ENCODE measurements at regions not wholly inside any gene's neighbourhood (a gene's known extent, or its start where the extent isn't known, plus 50 kb on each side); places are given as distances from the start of the nearest gene placed in this dataset.

DNA sequence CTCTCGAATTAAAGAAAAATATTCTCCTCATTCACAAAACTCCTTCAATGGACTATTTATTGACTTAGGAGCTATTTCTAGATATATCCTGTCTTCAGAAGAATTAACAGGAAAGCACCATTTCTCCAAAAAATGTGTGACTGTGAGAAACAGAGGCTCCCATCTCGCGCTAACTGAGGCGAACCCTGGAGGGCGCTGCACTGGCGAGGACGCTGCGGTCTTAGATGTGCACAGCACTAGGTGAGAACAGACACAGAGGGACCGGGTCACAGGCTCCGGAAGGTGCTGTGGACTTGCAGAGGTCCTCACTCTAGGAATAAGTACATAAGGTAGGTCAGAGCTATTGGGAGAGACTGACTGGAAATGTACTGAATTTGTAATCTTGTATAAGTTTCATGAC lies 229.7 kb upstream of the SLC35G4 start:
- Histone ChIP-seq H3K4me3 (ENCODE audit: low read length in 2 of 2) (no peak overlapping the region), H3K36me3 (ENCODE audit: insufficient read depth, low read length) (no peaks in the 10 kb centered on the region), H3K27me3 (ENCODE audit: insufficient read depth, low read length) (no peaks in the 10 kb centered on the region), H3K9me3 (ENCODE audit: control insufficient read depth in 1 of 2, low read length in 2 of 2) (no peaks in the 10 kb centered on the region), H3K4me1 (ENCODE audit: insufficient read depth, low read length) (no peaks in the 10 kb centered on the region), H3K27ac (ENCODE audit: low read depth, low read length) (no peak overlapping the region)
- peaks cover 0 to 1% (median 0%) of the 10 kb centered on the region in 4 donors for H3K4me1 Mint-ChIP-seq
- peaks cover 0 to 4% (median 0%) of the 10 kb centered on the region in 8 donors for H3K9me3 Mint-ChIP-seq
- peaks cover 0 to 3% of the 10 kb centered on the region in 2 donors for H3K27me3 Mint-ChIP-seq
- no peaks in the 10 kb centered on the region for H3K36me3 Mint-ChIP-seq
- no peak for DNase-seq
- POLR2A ChIA-PET (ENCODE audit: partially characterized antibody) = no interaction called here
- no peak overlapping the region for H3K27ac Mint-ChIP-seq
- H3K4me3 Mint-ChIP-seq = no peak overlapping the region
- CTCF ChIA-PET (ENCODE audit: partially characterized antibody) = no interaction called here
- intact Hi-C loops (cut with micrococcal nuclease) = no loop called here

DNA sequence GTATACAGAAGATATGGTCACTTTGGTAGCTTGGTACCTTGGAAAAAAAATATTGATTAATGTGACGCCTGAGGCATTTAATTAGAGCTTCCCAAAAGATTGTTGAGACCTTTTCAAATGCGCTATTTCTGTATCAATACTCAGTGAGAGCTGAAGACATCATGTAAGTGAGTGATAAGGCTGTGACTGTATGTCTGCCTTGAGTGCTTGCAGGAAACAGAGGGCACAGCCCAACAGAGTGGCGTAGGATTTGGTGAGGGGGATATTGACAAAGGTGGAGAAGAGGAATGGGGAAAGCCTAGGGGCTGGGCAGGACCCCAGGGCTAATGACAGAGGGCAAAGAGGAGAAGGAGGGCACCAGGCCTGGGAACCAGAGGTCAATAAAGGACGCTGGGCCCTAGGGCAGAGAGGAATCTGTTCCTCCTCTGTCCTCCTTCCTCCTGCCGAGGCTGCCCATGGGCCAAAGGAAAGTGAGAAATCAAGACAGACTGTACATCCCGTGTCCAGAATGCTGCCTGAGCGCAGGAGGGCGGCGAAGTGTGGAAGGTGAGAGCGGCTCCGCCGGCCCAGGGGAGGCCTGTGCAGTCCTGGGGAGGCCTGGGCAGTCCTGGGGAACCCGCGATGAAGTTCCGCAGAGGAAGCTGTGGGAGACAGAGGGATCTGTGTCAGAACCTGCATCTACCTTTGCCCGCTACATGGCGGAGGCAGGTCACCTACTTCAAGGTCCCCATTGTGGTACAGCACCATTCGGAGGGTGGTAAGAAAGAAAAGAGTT lies 228.6 kb upstream of the PIEZO2 start:
- POLR2A ChIA-PET (ENCODE audit: partially characterized antibody) = no interaction called here
- no peaks in the 10 kb centered on the region for H3K36me3 Mint-ChIP-seq

DNA sequence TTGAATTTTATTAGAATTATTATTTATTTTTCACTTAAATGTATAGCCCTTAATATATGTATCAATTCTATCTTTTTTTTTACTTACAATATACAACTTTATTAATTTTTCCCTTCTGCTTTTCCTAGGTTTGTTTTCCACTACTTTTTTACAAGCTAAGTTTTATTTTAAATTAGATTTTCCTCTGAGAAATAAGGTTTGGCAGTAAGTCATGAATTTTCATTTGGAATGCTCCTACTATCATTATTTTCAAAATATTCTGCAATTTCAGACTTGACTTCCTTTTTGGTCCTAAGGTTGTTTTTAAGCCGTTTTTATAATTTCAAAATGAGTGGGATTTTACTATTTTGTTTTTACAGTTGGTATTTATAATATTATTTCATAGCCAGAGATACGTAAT lies 222.8 kb upstream of the PIEZO2 start:
- Histone ChIP-seq H3K27ac (ENCODE audit: low read depth, low read length) (no peak overlapping the region), H3K4me3 (ENCODE audit: low read length in 2 of 2) (no peak overlapping the region)

More for the DNA sequence above, 228.6 kb upstream of the PIEZO2 start:
- Mint-ChIP-seq H3K4me1 (peaks cover 0 to 1% (median 0%) of the 10 kb centered on the region in 4 donors), H3K27me3 (peaks cover 0 to 3% of the 10 kb centered on the region in 2 donors), H3K9me3 (peaks cover 0 to 4% (median 0%) of the 10 kb centered on the region in 8 donors), H3K4me3 (no peak overlapping the region), H3K27ac (no peak overlapping the region)
- no peaks in the 10 kb centered on the region for H3K4me1 ChIP-seq (ENCODE audit: insufficient read depth, low read length)
- no peaks in the 10 kb centered on the region for H3K27me3 ChIP-seq (ENCODE audit: insufficient read depth, low read length)
- H3K9me3 ChIP-seq (ENCODE audit: control insufficient read depth in 1 of 2, low read length in 2 of 2) = no peaks in the 10 kb centered on the region
- no peaks in the 10 kb centered on the region for H3K36me3 ChIP-seq (ENCODE audit: insufficient read depth, low read length)
- DNase-seq = no peak
- intact Hi-C loops (cut with micrococcal nuclease) = no loop called here
- no peak overlapping the region for H3K4me3 ChIP-seq (ENCODE audit: low read length in 2 of 2)
- no peak overlapping the region for H3K27ac ChIP-seq (ENCODE audit: low read depth, low read length)
- CTCF ChIA-PET (ENCODE audit: partially characterized antibody) = interaction anchor here (0.7 kb wide), 1 partner anchor 9 kb away, joined by 5 read pairs; no protein-coding TSS in a partner anchor

DNA sequence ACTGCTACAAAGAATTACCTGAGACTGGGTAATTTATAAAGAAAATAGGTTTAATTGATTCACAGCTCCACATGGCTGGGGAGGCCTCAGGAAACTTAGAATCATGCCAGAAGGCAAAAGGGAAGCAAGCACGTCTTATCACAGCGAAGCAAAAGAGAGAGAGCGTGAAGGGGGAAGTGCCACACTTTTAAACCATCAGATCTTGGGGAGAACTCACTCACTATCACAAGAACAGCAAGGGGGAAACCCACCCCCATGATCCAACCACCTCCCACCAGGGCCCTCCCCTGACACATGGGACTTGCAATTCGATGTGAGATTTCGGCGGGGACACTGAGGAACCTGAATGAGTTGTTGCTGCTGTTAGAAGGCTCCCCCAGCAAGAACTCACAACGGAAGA lies 220.2 kb upstream of the PIEZO2 start:
- H3K9me3 ChIP-seq (ENCODE audit: control insufficient read depth in 1 of 2, low read length in 2 of 2) = no peaks in the 10 kb centered on the region
- no peaks in the 10 kb centered on the region for H3K36me3 Mint-ChIP-seq
- peaks cover 0 to 4% (median 2%) of the 10 kb centered on the region in 8 donors for H3K9me3 Mint-ChIP-seq
- ChIA-PET CTCF (ENCODE audit: partially characterized antibody) (no interaction called here), POLR2A (ENCODE audit: partially characterized antibody) (no interaction called here)
- no peaks in the 10 kb centered on the region for H3K27me3 ChIP-seq (ENCODE audit: insufficient read depth, low read length)
- no peak overlapping the region for H3K4me3 Mint-ChIP-seq
- no peak overlapping the region for H3K4me3 ChIP-seq (ENCODE audit: low read length in 2 of 2)
- H3K27ac Mint-ChIP-seq = no peak overlapping the region
- H3K36me3 ChIP-seq (ENCODE audit: insufficient read depth, low read length) = no peaks in the 10 kb centered on the region
- H3K27ac ChIP-seq (ENCODE audit: low read depth, low read length) = no peak overlapping the region
- intact Hi-C loops (cut with micrococcal nuclease) = no loop called here
- DNase-seq = no peak
- peaks cover 0 to 1% of the 10 kb centered on the region in 2 donors for H3K27me3 Mint-ChIP-seq
- no peaks in the 10 kb centered on the region for H3K4me1 ChIP-seq (ENCODE audit: insufficient read depth, low read length)
- H3K4me1 Mint-ChIP-seq = no peaks in the 10 kb centered on the region

More for the DNA sequence above, 222.8 kb upstream of the PIEZO2 start:
- Histone ChIP-seq H3K4me1 (ENCODE audit: insufficient read depth, low read length) (no peaks in the 10 kb centered on the region), H3K9me3 (ENCODE audit: control insufficient read depth in 1 of 2, low read length in 2 of 2) (no peaks in the 10 kb centered on the region), H3K36me3 (ENCODE audit: insufficient read depth, low read length) (no peaks in the 10 kb centered on the region), H3K27me3 (ENCODE audit: insufficient read depth, low read length) (no peaks in the 10 kb centered on the region)
- Mint-ChIP-seq H3K36me3 (no peaks in the 10 kb centered on the region), H3K4me3 (no peak overlapping the region), H3K27ac (no peak overlapping the region), H3K4me1 (no peaks in the 10 kb centered on the region), H3K27me3 (peaks cover 1% of the 10 kb centered on the region in 2 donors), H3K9me3 (peaks cover 0 to 4% (median 2%) of the 10 kb centered on the region in 8 donors)
- DNase-seq = no peak
- intact Hi-C loops (cut with micrococcal nuclease) = no loop called here
- POLR2A ChIA-PET (ENCODE audit: partially characterized antibody) = no interaction called here
- CTCF ChIA-PET (ENCODE audit: partially characterized antibody) = no interaction called here

DNA sequence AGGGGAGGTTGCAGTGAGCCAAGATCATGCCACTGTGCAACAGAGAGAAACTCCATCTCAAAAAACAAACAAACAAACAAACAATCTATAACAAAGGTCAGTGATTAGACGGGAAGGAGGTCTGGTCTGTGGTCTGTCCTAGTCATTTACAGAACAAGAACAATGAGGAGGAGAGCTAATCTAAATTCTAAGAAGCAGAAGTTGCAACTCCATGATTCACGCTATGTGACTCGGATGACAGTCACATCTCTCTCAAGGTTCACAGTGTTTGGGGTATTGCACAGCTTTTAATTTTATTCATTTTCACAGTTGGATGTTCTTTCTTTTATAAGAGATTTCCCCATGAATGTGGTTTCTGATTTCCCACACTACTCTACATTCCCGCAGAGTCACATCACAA lies 218.7 kb upstream of the PIEZO2 start:
- no peak overlapping the region for H3K27ac Mint-ChIP-seq
- no peak overlapping the region for H3K4me3 Mint-ChIP-seq
- CTCF ChIA-PET (ENCODE audit: partially characterized antibody) = no interaction called here
- no peaks in the 10 kb centered on the region for H3K36me3 Mint-ChIP-seq
- POLR2A ChIA-PET (ENCODE audit: partially characterized antibody) = no interaction called here
- Histone ChIP-seq H3K4me1 (ENCODE audit: insufficient read depth, low read length) (no peaks in the 10 kb centered on the region), H3K4me3 (ENCODE audit: low read length in 2 of 2) (no peak overlapping the region), H3K9me3 (ENCODE audit: control insufficient read depth in 1 of 2, low read length in 2 of 2) (no peaks in the 10 kb centered on the region), H3K27me3 (ENCODE audit: insufficient read depth, low read length) (no peaks in the 10 kb centered on the region), H3K27ac (ENCODE audit: low read depth, low read length) (no peak overlapping the region), H3K36me3 (ENCODE audit: insufficient read depth, low read length) (no peaks in the 10 kb centered on the region)
- peaks cover 0 to 4% (median 2%) of the 10 kb centered on the region in 8 donors for H3K9me3 Mint-ChIP-seq
- intact Hi-C loops (cut with micrococcal nuclease) = no loop called here
- DNase-seq = no peak
- peaks cover 0 to 1% of the 10 kb centered on the region in 2 donors for H3K27me3 Mint-ChIP-seq
- no peaks in the 10 kb centered on the region for H3K4me1 Mint-ChIP-seq

DNA sequence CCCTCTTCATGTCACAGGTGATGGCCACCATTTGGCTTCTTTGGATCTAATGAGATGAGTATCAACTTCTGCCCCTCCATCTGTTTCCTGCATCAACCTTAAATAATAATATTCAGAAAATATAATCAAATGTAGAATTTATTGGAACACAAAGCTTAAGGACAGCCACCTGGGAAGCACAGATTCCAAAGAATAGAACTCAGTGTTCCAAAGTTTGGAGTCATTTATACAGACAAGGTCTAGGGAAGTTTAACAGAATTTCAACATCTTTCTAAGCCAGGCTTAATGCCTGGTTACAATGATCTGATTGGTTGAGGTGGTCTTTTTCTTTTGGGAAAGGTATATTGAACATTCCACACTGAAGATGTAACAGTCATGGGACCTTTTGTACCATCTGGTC lies 218.0 kb upstream of the PIEZO2 start:
- H3K4me1 ChIP-seq (ENCODE audit: insufficient read depth, low read length) = no peaks in the 10 kb centered on the region
- H3K9me3 ChIP-seq (ENCODE audit: control insufficient read depth in 1 of 2, low read length in 2 of 2) = no peaks in the 10 kb centered on the region
- Mint-ChIP-seq H3K36me3 (no peaks in the 10 kb centered on the region), H3K4me1 (no peaks in the 10 kb centered on the region), H3K27me3 (peaks cover 0 to 1% of the 10 kb centered on the region in 2 donors), H3K4me3 (no peak overlapping the region), H3K9me3 (peaks cover 0 to 4% (median 2%) of the 10 kb centered on the region in 8 donors), H3K27ac (no peak overlapping the region)
- H3K27me3 ChIP-seq (ENCODE audit: insufficient read depth, low read length) = no peaks in the 10 kb centered on the region
- no peaks in the 10 kb centered on the region for H3K36me3 ChIP-seq (ENCODE audit: insufficient read depth, low read length)
- CTCF ChIA-PET (ENCODE audit: partially characterized antibody) = no interaction called here
- H3K27ac ChIP-seq (ENCODE audit: low read depth, low read length) = no peak overlapping the region
- DNase-seq = no peak
- H3K4me3 ChIP-seq (ENCODE audit: low read length in 2 of 2) = no peak overlapping the region
- POLR2A ChIA-PET (ENCODE audit: partially characterized antibody) = no interaction called here
- intact Hi-C loops (cut with micrococcal nuclease) = no loop called here

DNA sequence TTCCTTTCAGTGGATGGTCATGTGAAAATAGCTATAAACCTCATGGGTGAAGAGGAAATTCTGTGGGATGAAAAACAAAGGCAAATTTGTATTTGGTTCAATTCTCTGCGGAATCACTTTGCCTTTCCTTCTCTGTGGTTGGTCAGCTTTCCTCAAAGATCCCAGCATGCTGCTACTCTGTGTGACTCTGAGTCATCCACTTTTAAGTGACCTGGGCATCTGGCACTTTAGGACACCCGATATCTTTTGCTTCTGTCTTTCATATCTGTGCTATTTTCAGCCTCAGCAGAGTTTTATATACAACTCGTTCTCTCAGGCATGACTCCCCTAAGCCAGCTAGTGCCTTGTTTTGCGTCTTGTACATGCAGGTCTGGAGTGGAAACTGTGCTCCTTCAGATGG lies 217.0 kb upstream of the PIEZO2 start:
- no peak overlapping the region for H3K27ac ChIP-seq (ENCODE audit: low read depth, low read length)
- POLR2A ChIA-PET (ENCODE audit: partially characterized antibody) = no interaction called here
- Mint-ChIP-seq H3K27me3 (peaks cover 0 to 1% of the 10 kb centered on the region in 2 donors), H3K36me3 (no peaks in the 10 kb centered on the region), H3K4me1 (no peaks in the 10 kb centered on the region), H3K9me3 (peaks cover 0 to 4% (median 1%) of the 10 kb centered on the region in 8 donors), H3K4me3 (no peak overlapping the region), H3K27ac (no peak overlapping the region)
- intact Hi-C loops (cut with micrococcal nuclease) = no loop called here
- H3K4me3 ChIP-seq (ENCODE audit: low read length in 2 of 2) = no peak overlapping the region
- CTCF ChIA-PET (ENCODE audit: partially characterized antibody) = no interaction called here
- H3K4me1 ChIP-seq (ENCODE audit: insufficient read depth, low read length) = no peaks in the 10 kb centered on the region
- no peaks in the 10 kb centered on the region for H3K9me3 ChIP-seq (ENCODE audit: control insufficient read depth in 1 of 2, low read length in 2 of 2)
- no peaks in the 10 kb centered on the region for H3K36me3 ChIP-seq (ENCODE audit: insufficient read depth, low read length)
- no peaks in the 10 kb centered on the region for H3K27me3 ChIP-seq (ENCODE audit: insufficient read depth, low read length)
- no peak for DNase-seq

All from CD4-positive, alpha-beta memory T cell (primary cell).